ENCODE measurements at regions not wholly inside any gene's neighbourhood (a gene's known extent, or its start where the extent isn't known, plus 50 kb on each side); places are given as distances from the start of the nearest gene placed in this dataset.

DNA sequence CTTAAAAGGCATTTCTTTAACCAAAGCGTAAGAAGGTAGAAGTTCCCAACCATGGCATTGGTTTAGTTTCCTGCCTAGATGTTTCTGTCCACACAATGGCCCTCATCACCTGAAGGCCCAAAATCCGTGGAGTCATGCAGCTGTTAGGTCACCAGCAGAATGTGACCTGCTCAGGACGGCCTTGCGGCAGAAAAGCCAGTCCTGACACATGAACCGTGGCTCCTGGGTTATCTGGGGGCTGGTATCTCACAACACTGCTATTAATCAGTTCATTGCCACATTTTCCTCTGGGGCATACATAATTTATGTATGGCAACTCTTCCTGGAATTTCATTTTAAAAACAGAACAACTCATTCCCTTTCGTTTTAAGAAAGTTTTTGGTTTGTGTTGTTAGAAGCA, 278.4 kb downstream of the ATPSCKMT start:
- H3K27me3 Mint-ChIP-seq (ENCODE audit: unreplicated experiment), result no peaks in the 10 kb centered on the region
- TF ChIP-seq, protein P1, sequence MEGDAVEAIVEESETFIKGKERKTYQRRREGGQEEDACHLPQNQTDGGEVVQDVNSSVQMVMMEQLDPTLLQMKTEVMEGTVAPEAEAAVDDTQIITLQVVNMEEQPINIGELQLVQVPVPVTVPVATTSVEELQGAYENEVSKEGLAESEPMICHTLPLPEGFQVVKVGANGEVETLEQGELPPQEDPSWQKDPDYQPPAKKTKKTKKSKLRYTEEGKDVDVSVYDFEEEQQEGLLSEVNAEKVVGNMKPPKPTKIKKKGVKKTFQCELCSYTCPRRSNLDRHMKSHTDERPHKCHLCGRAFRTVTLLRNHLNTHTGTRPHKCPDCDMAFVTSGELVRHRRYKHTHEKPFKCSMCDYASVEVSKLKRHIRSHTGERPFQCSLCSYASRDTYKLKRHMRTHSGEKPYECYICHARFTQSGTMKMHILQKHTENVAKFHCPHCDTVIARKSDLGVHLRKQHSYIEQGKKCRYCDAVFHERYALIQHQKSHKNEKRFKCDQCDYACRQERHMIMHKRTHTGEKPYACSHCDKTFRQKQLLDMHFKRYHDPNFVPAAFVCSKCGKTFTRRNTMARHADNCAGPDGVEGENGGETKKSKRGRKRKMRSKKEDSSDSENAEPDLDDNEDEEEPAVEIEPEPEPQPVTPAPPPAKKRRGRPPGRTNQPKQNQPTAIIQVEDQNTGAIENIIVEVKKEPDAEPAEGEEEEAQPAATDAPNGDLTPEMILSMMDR (IDR thresholded peaks at IDR 0.05; ENCODE audit: unreplicated experiment), result no peak
- no peak overlapping the region for H3K27ac Mint-ChIP-seq (ENCODE audit: unreplicated experiment)
- H3K9me3 Mint-ChIP-seq (ENCODE audit: unreplicated experiment), result no peaks in the 10 kb centered on the region
- no peak for DNase-seq (ENCODE audit: low spot score)
- no peaks in the 10 kb centered on the region for H3K36me3 Mint-ChIP-seq (ENCODE audit: low read depth, unreplicated experiment)
- no peaks in the 10 kb centered on the region for H3K4me1 Mint-ChIP-seq (ENCODE audit: unreplicated experiment)
- no peak overlapping the region for H3K4me3 Mint-ChIP-seq (ENCODE audit: unreplicated experiment)

GRCh38 chr5:9958914-9959313, 290.8 kb downstream of the ATPSCKMT start:
- no peaks in the 10 kb centered on the region for H3K36me3 Mint-ChIP-seq (ENCODE audit: low read depth, unreplicated experiment)
- TF ChIP-seq, protein P1 (IDR thresholded peaks at IDR 0.05; ENCODE audit: unreplicated experiment), result no peak
- no peak overlapping the region for H3K4me3 Mint-ChIP-seq (ENCODE audit: unreplicated experiment)
- no peaks in the 10 kb centered on the region for H3K4me1 Mint-ChIP-seq (ENCODE audit: unreplicated experiment)
- H3K27me3 Mint-ChIP-seq (ENCODE audit: unreplicated experiment), result peaks cover 2% of the 10 kb centered on the region
- H3K27ac Mint-ChIP-seq (ENCODE audit: unreplicated experiment), result no peak overlapping the region
- no peaks in the 10 kb centered on the region for H3K9me3 Mint-ChIP-seq (ENCODE audit: unreplicated experiment)
- no peak for DNase-seq (ENCODE audit: low spot score)

DNA sequence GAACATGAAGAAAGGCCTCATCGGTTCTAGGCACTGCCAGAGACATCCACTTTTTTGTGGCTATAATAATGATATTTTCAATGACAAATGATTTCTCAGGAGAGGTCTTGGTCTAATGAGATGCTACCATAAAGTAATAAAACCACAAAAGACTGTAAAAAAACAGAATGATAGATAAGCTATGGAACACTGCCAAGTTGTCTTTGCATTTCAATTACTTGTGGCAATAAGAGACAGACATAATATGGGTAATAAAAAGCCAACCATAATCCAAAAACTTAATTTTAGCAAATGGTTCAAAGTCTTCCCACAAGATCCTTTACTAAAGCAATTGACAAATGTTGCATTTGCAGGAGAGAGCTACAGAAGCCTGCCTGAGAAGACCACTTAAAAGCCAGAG, 292.5 kb downstream of the ATPSCKMT start:
- Mint-ChIP-seq H3K9me3 (ENCODE audit: unreplicated experiment) (no peaks in the 10 kb centered on the region), H3K36me3 (ENCODE audit: low read depth, unreplicated experiment) (no peaks in the 10 kb centered on the region), H3K4me1 (ENCODE audit: unreplicated experiment) (no peaks in the 10 kb centered on the region), H3K27me3 (ENCODE audit: unreplicated experiment) (peaks cover 2% of the 10 kb centered on the region), H3K4me3 (ENCODE audit: unreplicated experiment) (no peak overlapping the region), H3K27ac (ENCODE audit: unreplicated experiment) (no peak overlapping the region)
- TF ChIP-seq, protein P1 (IDR thresholded peaks at IDR 0.05; ENCODE audit: unreplicated experiment), result no peak
- DNase-seq (ENCODE audit: low spot score), result no peak

- Mint-ChIP-seq H3K36me3 (ENCODE audit: low read depth, unreplicated experiment) (no peaks in the 10 kb centered on the region), H3K9me3 (ENCODE audit: unreplicated experiment) (no peaks in the 10 kb centered on the region), H3K27me3 (ENCODE audit: unreplicated experiment) (peaks cover 2% of the 10 kb centered on the region), H3K4me3 (ENCODE audit: unreplicated experiment) (no peak overlapping the region), H3K4me1 (ENCODE audit: unreplicated experiment) (no peaks in the 10 kb centered on the region), H3K27ac (ENCODE audit: unreplicated experiment) (no peak overlapping the region)
- TF ChIP-seq, protein P1 (IDR thresholded peaks at IDR 0.05; ENCODE audit: unreplicated experiment), result no peak
- no peak for DNase-seq (ENCODE audit: low spot score)
Observed at GRCh38 chr5:9956725-9957124, 293.0 kb downstream of the ATPSCKMT start.

GRCh38 chr5:9955586-9955985, 294.1 kb downstream of the ATPSCKMT start:
- no peak for DNase-seq (ENCODE audit: low spot score)
- no peaks in the 10 kb centered on the region for H3K9me3 Mint-ChIP-seq (ENCODE audit: unreplicated experiment)
- no peaks in the 10 kb centered on the region for H3K4me1 Mint-ChIP-seq (ENCODE audit: unreplicated experiment)
- peaks cover 2% of the 10 kb centered on the region for H3K27me3 Mint-ChIP-seq (ENCODE audit: unreplicated experiment)
- no peak overlapping the region for H3K27ac Mint-ChIP-seq (ENCODE audit: unreplicated experiment)
- no peak overlapping the region for H3K4me3 Mint-ChIP-seq (ENCODE audit: unreplicated experiment)
- TF ChIP-seq, protein P1 (IDR thresholded peaks at IDR 0.05; ENCODE audit: unreplicated experiment), result no peak
- no peaks in the 10 kb centered on the region for H3K36me3 Mint-ChIP-seq (ENCODE audit: low read depth, unreplicated experiment)
